Vagina (tissue), 2 donors: ENCODE measurements at regions not wholly inside any gene's neighbourhood (a gene's known extent, or its start where the extent isn't known, plus 50 kb on each side); places are given as distances from the start of the nearest gene placed in this dataset.

Experiments
- POLR2A ChIP-seq, 2 donors: fragments of 450-650 bp; IDR thresholded peaks; one replicate each; pipeline ENCODE4 v1.6.1; 2017; ENCODE audit warnings: antibody characterized with exemption in 2 of 2, mild to moderate bottlenecking in 2 of 2, moderate library complexity in 2 of 2
- POLR2AphosphoS5 ChIP-seq, 2 donors: sonication (generic); formaldehyde crosslinking; IDR thresholded peaks; one replicate each; pipeline ENCODE4 v1.9.0; 2017; ENCODE audit warnings: antibody characterized with exemption in 2 of 2, mild to moderate bottlenecking in 2 of 2, low read depth in 1 of 2; ENCODE audit not compliant: insufficient read depth in 1 of 2
- TF ChIP-seq, protein P1 (sequence below), 3 experiments: fragments of 450-650 bp in 2 of 3; fragments of 200-600 bp in 1 of 3; sonication (generic) in 1 of 3; IDR thresholded peaks; one replicate each; pipeline ENCODE4 v1.5.1; 2017 to 2019; ENCODE audit warnings: antibody characterized with exemption in 3 of 3, mild to moderate bottlenecking in 2 of 3, moderate library complexity in 2 of 3

DNA sequence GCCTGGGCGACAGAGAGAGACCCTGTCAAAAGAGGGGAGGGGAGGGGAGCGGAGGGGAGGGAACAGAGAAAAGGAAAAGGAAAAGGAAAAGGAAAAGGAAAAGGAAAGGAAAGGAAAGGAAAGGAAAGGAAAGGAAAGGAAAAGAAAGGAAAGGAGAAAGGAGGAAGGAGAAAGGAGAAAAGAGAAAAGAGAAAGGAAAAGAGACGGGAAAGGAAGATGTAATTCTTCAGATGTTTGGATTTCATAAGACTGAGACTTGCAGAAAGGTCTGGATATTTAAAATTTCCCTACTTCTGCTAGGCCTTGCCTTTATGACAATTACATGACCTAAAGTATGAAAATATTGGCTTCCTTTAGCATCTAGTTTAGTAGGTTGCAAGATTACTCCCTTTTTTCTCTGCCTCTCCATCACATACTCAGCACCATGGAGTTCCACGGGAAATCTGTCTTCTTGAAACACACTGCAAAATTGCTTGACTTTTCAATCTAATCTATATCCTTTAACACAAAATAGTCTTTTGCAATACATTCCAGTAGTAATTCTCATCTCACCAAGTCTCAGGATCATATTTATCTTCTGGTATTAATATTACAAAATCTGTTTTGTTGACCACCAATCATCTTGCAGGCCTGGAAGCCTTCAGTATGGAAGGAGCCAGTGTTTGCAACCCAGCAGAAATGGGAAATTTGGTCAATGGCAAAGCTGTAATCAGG is 383.5 kb downstream of the ZEB2 start:
- TF ChIP-seq, protein P1, sequence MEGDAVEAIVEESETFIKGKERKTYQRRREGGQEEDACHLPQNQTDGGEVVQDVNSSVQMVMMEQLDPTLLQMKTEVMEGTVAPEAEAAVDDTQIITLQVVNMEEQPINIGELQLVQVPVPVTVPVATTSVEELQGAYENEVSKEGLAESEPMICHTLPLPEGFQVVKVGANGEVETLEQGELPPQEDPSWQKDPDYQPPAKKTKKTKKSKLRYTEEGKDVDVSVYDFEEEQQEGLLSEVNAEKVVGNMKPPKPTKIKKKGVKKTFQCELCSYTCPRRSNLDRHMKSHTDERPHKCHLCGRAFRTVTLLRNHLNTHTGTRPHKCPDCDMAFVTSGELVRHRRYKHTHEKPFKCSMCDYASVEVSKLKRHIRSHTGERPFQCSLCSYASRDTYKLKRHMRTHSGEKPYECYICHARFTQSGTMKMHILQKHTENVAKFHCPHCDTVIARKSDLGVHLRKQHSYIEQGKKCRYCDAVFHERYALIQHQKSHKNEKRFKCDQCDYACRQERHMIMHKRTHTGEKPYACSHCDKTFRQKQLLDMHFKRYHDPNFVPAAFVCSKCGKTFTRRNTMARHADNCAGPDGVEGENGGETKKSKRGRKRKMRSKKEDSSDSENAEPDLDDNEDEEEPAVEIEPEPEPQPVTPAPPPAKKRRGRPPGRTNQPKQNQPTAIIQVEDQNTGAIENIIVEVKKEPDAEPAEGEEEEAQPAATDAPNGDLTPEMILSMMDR (IDR thresholded peaks at IDR 0.05), result no peak
- TF ChIP-seq POLR2AphosphoS5 (IDR thresholded peaks at IDR 0.05; ENCODE audit: insufficient read depth in 1 of 2, low read depth in 1 of 2) (no peak), POLR2A (IDR thresholded peaks at IDR 0.05) (no peak)
